AG04449 (cell line): ENCODE measurements at regions not wholly inside any gene's neighbourhood (a gene's known extent, or its start where the extent isn't known, plus 50 kb on each side); places are given as distances from the start of the nearest gene placed in this dataset.
A peak's percentile ranks its signal among the peaks of the same experiment; 100 is the strongest.

Experiments
- CTCF ChIA-PET: fragments of 350-600 bp; formaldehyde crosslinking; extraction: SDS; loops from one replicate; lab custom pipeline; 2021; ENCODE audit warnings: antibody characterized with exemption; lab: Yijun Ruan, JAX
- POLR2A ChIA-PET: fragments of 400-600, 350-600 bp; formaldehyde crosslinking; extraction: SDS; loops from one replicate; lab custom pipeline; 2020; ENCODE audit warnings: antibody characterized with exemption, inconsistent platforms; lab: Yijun Ruan, JAX
- DNase-seq: peaks from one replicate; pipeline ENCODE4 v3.0.0-alpha.2; 2010; ENCODE audit warnings: low read depth, low spot score
- H3K4me3 ChIP-seq: 2 replicates; pipeline ENCODE4 v1.5.1; 2011; ENCODE audit warnings: low read depth, mild to moderate bottlenecking, control low read depth, low read length
- TF ChIP-seq, protein P1 (sequence below): IDR thresholded peaks from one replicate; pipeline ENCODE4 v1.5.1; 2011; ENCODE audit warnings: mild to moderate bottlenecking, moderate library complexity, low read length, control low read depth, inconsistent platforms; ENCODE audit not compliant: insufficient read depth; ENCODE audit errors: missing control alignments

DNA sequence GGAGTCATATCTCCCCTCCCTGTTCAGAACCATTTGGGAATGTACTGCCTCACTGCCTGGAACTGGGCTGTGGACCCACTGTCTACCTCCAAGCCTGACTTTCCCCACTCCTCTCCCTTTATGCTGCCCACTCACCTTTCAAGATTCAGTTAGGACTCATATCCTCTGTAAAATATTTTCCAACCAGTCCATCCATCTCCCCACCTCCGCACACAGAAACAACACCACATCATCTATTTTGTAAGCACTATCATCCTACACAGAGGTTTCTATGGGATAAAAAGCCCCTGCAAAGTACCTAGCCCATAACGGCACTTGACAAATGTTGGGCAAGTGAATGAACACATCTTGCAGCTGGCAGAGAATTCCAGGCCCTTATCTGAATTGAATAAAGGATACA, 250.8 kb downstream of the ANAPC1 start:
- TF ChIP-seq, protein P1, sequence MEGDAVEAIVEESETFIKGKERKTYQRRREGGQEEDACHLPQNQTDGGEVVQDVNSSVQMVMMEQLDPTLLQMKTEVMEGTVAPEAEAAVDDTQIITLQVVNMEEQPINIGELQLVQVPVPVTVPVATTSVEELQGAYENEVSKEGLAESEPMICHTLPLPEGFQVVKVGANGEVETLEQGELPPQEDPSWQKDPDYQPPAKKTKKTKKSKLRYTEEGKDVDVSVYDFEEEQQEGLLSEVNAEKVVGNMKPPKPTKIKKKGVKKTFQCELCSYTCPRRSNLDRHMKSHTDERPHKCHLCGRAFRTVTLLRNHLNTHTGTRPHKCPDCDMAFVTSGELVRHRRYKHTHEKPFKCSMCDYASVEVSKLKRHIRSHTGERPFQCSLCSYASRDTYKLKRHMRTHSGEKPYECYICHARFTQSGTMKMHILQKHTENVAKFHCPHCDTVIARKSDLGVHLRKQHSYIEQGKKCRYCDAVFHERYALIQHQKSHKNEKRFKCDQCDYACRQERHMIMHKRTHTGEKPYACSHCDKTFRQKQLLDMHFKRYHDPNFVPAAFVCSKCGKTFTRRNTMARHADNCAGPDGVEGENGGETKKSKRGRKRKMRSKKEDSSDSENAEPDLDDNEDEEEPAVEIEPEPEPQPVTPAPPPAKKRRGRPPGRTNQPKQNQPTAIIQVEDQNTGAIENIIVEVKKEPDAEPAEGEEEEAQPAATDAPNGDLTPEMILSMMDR = no peak
- no peak for DNase-seq
- POLR2A ChIA-PET = no interaction called here
- CTCF ChIA-PET = interaction anchor here (1.6 kb wide), 1 partner anchor 25 kb away, joined by 4 read pairs; no protein-coding TSS in a partner anchor
- no peak overlapping the region for H3K4me3 ChIP-seq

DNA sequence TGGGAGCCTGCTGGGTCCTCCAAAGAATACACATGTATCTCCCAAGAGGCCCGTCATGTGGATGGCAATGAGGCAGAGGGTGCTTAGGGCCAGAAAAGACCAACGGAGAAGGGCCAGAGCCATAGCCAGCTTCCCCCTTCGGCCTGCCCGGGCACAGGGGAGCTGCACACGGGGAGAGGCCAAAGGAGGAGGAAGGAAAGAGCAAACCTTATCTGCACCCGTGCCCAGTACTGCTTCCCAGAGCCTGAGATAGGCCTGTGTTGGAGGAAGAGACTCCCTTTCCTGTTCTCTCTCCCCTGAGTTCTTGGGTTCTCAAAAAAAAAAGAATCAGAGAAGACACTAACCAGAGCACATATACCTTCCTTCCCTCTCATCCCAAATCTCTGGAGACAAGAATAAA, 250.3 kb downstream of the ANAPC1 start:
- ChIA-PET POLR2A (no interaction called here), CTCF (interaction anchor here (1.6 kb wide), 1 partner anchor 24 kb away, joined by 4 read pairs; no protein-coding TSS in a partner anchor)
- H3K4me3 ChIP-seq = no peak overlapping the region
- DNase-seq = no peak
- TF ChIP-seq, protein P1 = no peak

DNA sequence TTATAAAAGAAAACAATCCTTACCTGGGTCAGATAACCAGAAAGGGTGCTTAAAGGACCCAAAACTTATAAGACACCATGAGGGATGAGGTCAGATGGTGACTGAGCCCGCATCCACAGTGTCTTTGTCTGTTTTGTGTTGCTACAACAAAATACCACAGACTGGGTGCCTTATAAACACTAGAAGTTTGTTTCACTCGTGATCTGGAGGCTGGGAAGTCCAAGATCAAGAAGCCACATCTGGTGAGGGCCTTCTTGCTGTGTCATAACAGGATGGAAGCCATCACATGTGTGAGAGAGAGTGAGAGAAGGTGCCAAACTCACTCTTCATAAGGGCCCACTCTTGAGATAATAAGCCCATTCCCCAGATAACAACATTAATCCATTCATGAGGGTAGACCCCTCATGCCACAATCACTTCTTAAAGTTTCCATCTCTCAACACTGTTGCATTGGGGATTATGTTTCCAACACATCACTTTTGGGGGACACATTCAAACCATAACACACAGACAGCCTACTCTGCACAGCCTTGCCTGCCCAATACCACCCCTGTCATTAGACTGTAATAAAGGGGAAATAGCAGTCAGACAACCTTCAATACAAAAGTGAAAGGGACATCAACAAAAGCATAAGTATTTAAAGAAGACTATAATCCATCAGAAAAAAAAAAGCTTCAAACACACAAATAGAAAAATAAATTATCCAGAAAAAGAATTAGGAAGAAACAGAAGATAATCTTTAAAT, 249.8 kb downstream of the ANAPC1 start:
- DNase-seq = no peak
- CTCF ChIA-PET = interaction anchor here (1.4 kb wide), 1 partner anchor 26 kb away, joined by 3 read pairs; no protein-coding TSS in a partner anchor
- POLR2A ChIA-PET = no interaction called here
- H3K4me3 ChIP-seq = no peak overlapping the region
- TF ChIP-seq, protein P1 = no peak

DNA sequence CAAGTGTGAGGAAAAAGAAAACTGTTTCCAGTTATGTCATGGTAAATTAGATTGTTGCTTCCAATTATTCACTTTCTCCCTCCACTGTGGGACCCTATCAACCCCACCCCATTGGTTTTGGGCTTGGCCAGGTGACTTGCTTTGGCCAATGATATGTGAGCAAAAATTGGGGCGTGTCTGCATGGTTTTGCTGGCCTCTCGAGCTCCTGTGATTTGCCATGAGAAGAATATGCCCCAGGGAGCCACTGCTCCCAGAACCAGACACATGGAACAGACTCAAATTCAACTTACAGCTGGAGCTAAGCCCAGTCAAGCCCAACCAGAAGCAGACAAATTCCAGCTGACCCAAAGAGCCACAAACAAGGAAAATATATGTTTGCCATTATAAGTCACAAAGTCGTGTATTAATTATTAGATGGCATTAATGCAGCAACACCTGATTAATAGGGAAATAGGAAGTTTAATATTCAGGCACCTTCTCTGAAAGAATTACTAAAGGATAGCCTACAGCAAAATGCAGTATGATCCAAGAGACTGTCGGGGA, 248.9 kb downstream of the ANAPC1 start:
- ChIA-PET POLR2A (no interaction called here), CTCF (interaction anchor here (1.4 kb wide), 1 partner anchor 25 kb away, joined by 3 read pairs; no protein-coding TSS in a partner anchor)
- H3K4me3 ChIP-seq = no peak overlapping the region
- TF ChIP-seq, protein P1 = no peak
- DNase-seq = peak; percentile 19

DNA sequence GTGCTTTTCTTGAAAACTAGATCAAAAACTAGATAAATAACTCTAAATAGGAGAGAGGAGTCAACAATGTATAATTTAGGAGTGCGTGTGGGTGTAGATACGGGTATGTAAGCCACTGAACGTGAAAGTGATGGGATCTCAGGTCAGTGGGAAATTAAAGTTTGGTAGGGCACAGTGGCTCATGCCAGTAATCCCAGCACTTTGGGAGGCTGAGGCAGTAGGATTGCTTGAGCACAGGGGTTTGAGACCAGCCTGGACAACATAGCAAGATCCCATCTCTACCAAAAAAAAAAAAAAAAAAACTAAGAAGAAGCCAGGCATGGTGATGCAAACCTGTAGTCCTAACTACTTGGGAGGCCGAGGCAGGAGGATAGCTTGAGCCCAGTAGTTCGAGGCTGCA, 247.1 kb downstream of the ANAPC1 start:
- no peak overlapping the region for H3K4me3 ChIP-seq
- CTCF ChIA-PET = no interaction called here

More for the DNA sequence above, 247.1 kb downstream of the ANAPC1 start:
- no peak for DNase-seq
- POLR2A ChIA-PET = no interaction called here
- TF ChIP-seq, protein P1 = no peak
